NCI-H187 treated with DMSO at 0.1 percent for 48 hours (cell line): ENCODE measurements at regions not wholly inside any gene's neighbourhood (a gene's known extent, or its start where the extent isn't known, plus 50 kb on each side); places are given as distances from the start of the nearest gene placed in this dataset.

ENCODE experiments used
- DNase-seq: peaks from one replicate; lab custom pipeline; 2025; lab: John Stamatoyannopoulos, UW

DNA sequence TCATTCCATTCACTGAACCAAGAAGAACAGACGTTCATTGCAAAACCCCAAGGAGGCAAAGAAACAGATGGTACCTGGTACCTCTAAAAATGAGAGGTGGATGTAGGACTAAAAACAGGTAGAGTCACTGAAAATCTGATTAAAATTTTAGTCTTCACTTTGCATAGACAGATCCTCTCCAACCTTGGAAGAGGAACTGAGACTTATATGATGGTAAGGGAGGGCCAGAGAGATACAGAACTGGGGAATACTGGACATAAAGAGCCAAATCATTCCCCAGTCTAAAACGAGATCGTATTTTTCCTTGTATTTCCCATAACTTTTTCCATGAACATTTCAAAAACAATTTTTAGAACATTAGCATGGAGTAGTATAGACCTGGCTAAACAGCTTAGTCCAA, 59.7 kb upstream of the SPOPL start:
- DNase-seq, result no peak

DNA sequence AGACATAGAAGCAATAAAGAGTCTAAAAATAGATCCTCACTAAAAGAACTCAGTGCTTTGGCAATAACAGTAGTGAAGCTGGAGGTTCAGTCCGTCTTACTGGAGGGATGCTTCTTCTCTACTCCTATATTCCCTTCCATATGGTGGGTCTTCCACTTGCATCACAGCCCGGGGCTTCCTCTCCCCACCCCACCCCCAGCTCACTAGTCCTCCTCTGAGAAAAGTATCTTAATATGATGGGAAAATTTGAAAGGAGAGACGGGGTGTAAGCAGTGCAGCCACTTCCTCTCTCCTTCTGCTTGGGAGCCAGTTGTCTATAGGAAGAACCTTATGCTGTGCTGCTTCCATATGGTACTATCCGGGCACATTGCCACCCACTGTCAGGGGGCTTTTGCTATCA, 57.2 kb upstream of the SPOPL start:
- DNase-seq, result no peak

DNA sequence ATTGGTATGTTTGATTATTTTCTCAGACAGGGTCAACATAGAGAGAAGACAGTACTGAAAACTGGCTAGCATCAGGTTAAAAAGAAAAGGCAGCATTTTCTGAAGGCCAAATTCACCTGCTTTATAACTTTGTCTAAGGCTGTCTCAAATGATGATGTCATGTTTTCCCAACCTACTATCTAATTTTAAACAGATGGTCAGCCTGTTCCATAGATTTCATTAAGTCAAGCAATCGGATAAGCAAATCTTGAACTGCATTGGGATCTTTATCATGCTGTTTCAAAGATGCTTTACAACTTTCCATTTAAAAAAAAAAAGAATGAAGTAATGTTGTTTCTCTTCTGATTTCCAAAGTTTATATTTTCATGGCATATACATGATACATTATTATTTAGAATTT, 56.3 kb upstream of the SPOPL start:
- no peak for DNase-seq

DNA sequence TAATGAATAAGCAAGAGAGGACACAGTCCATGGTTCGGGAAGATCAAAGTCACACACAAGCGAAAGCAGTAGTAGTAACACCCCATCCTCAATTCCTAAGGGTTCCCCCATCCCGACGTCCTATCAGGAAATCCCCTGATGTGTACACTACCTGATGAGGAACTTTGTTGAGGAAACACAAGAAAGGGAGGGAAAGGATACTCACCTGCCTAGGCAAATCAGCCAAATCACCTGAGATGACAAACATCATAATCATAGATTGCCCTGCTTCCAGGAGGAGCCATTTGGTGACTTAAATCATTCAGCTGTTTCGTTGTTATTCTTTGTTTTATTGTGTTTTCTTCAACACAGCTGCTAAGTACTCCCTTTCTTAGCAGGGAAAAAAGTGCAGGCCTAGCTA, 55.5 kb upstream of the SPOPL start:
- no peak for DNase-seq

- no peak for DNase-seq
Observed at GRCh38 chr2:138447889-138448570, 53.5 kb upstream of the SPOPL start.
